SK-N-MC (cell line): ENCODE measurements at regions not wholly inside any gene's neighbourhood (a gene's known extent, or its start where the extent isn't known, plus 50 kb on each side); places are given as distances from the start of the nearest gene placed in this dataset.
"Not testable (repeated sequence)": the region's sequence is repeated elsewhere in the genome, so short reads cannot be mapped to it uniquely, and the experiment has no call there.

Experiments used
- DNase-seq: peaks from one replicate; pipeline ENCODE4 v3.0.0-alpha.2; 2011; ENCODE audit warnings: low read depth, low spot score
- H3K27ac ChIP-seq: fragments of 200-600 bp; sonication (generic); 2 replicates; pipeline ENCODE4 v1.5.1; 2016; ENCODE audit warnings: mixed run types
- H3K36me3 ChIP-seq: fragments of 200-600 bp; sonication (generic); 2 replicates; pipeline ENCODE4 v1.6.1; 2017; ENCODE audit warnings: antibody characterized with exemption, low read length, mixed read lengths; ENCODE audit not compliant: insufficient read depth
- H3K4me3 ChIP-seq: fragments of 200-600 bp; sonication (generic); 2 replicates; pipeline ENCODE4 v1.5.1; 2016
- H3K9ac ChIP-seq: fragments of 200-600 bp; sonication (generic); 2 replicates; pipeline ENCODE4 v1.8.0; 2017; ENCODE audit warnings: mixed run types, mixed read lengths; ENCODE audit not compliant: insufficient read length
- H3K9me3 ChIP-seq: fragments of 200-600 bp; sonication (generic); 2 replicates; pipeline ENCODE4 v1.6.1; 2017; ENCODE audit warnings: low read depth, mild to moderate bottlenecking, antibody characterized with exemption, low read length, moderate library complexity, mixed read lengths
- EZH2 ChIP-seq: fragments of 200-600 bp; sonication (generic); IDR thresholded peaks from one replicate; pipeline ENCODE4 v1.6.1; 2017; ENCODE audit warnings: antibody characterized with exemption
- FOXP2 ChIP-seq: optimal IDR thresholded peaks from 2 replicates; pipeline ENCODE3; 2011; ENCODE audit warnings: mild to moderate bottlenecking, moderate library complexity; ENCODE audit not compliant: insufficient read depth; ENCODE audit errors: extremely low read length, control extremely low read depth
- POLR2AphosphoS5 ChIP-seq: IDR thresholded peaks from 2 replicates; pipeline ENCODE4 v1.6.1; 2012; ENCODE audit warnings: mild to moderate bottlenecking, low read depth, low read length, borderline replicate concordance

GRCh38 chr6:6976193-6976592 lies 131.6 kb upstream of the RREB1 start:
- no peaks in the 10 kb centered on the region for H3K36me3 ChIP-seq
- TF ChIP-seq POLR2AphosphoS5 = no peak
- TF ChIP-seq EZH2 = no peak
- TF ChIP-seq FOXP2 = no peak
- DNase-seq = no peak
- no peak overlapping the region for H3K4me3 ChIP-seq
- H3K9me3 ChIP-seq = no peaks in the 10 kb centered on the region
- no peak overlapping the region for H3K9ac ChIP-seq
- H3K27ac ChIP-seq = no peak overlapping the region

- H3K36me3 ChIP-seq = no peaks in the 10 kb centered on the region
- TF ChIP-seq POLR2AphosphoS5 = no peak
- TF ChIP-seq EZH2 = no peak
- no peak for TF ChIP-seq FOXP2
- no peak for DNase-seq
These were observed 129.0 kb upstream of the RREB1 start for GRCh38 chr6:6978731-6979130.

GRCh38 chr6:6980999-6981597 lies 126.7 kb upstream of the RREB1 start:
- H3K36me3 ChIP-seq = no peaks in the 10 kb centered on the region
- DNase-seq = no peak
- no peak overlapping the region for H3K9ac ChIP-seq
- H3K9me3 ChIP-seq = no peaks in the 10 kb centered on the region
- H3K4me3 ChIP-seq = no peak overlapping the region
- no peak overlapping the region for H3K27ac ChIP-seq
- TF ChIP-seq FOXP2 (no peak), EZH2 (no peak), POLR2AphosphoS5 (no peak)

More at GRCh38 chr6:6978731-6979130, 129.0 kb upstream of the RREB1 start:
- H3K9me3 ChIP-seq = no peaks in the 10 kb centered on the region
- H3K9ac ChIP-seq = no peak overlapping the region
- H3K4me3 ChIP-seq = no peak overlapping the region
- no peak overlapping the region for H3K27ac ChIP-seq

GRCh38 chr6:6981681-6982322 lies 126.0 kb upstream of the RREB1 start:
- no peaks in the 10 kb centered on the region for H3K36me3 ChIP-seq
- no peak for DNase-seq
- no peak overlapping the region for H3K27ac ChIP-seq
- H3K4me3 ChIP-seq = no peak overlapping the region
- H3K9me3 ChIP-seq = no peaks in the 10 kb centered on the region
- no peak overlapping the region for H3K9ac ChIP-seq
- TF ChIP-seq POLR2AphosphoS5 (no peak), EZH2 (no peak), FOXP2 (no peak)

GRCh38 chr6:6982663-6983062 lies 125.1 kb upstream of the RREB1 start:
- Histone ChIP-seq H3K36me3 (no peaks in the 10 kb centered on the region), H3K4me3 (no peak overlapping the region), H3K9me3 (no peaks in the 10 kb centered on the region), H3K9ac (no peak overlapping the region), H3K27ac (no peak overlapping the region)
- TF ChIP-seq EZH2 = no peak
- no peak for TF ChIP-seq POLR2AphosphoS5
- no peak for DNase-seq

- Histone ChIP-seq H3K9me3 (no peaks in the 10 kb centered on the region), H3K9ac (no peak overlapping the region), H3K36me3 (no peaks in the 10 kb centered on the region), H3K4me3 (no peak overlapping the region), H3K27ac (no peak overlapping the region)
- TF ChIP-seq POLR2AphosphoS5 = no peak
- TF ChIP-seq EZH2 = no peak
- TF ChIP-seq FOXP2 = no peak
- no peak for DNase-seq
These were observed 123.0 kb upstream of the RREB1 start for GRCh38 chr6:6984585-6985366.

- Histone ChIP-seq H3K9ac (no peak overlapping the region), H3K9me3 (no peaks in the 10 kb centered on the region), H3K36me3 (no peaks in the 10 kb centered on the region), H3K4me3 (no peak overlapping the region), H3K27ac (no peak overlapping the region)
- no peak for DNase-seq
- TF ChIP-seq EZH2 = no peak
- TF ChIP-seq FOXP2 = no peak
- no peak for TF ChIP-seq POLR2AphosphoS5
These were observed 121.4 kb upstream of the RREB1 start for GRCh38 chr6:6986344-6986743.

- H3K9me3 ChIP-seq = no peaks in the 10 kb centered on the region
- H3K36me3 ChIP-seq = no peaks in the 10 kb centered on the region
- H3K4me3 ChIP-seq = no peak overlapping the region
- no peak overlapping the region for H3K9ac ChIP-seq
- no peak overlapping the region for H3K27ac ChIP-seq
- DNase-seq = no peak
- TF ChIP-seq FOXP2 (no peak), POLR2AphosphoS5 (no peak), EZH2 (no peak)
These were observed 120.0 kb upstream of the RREB1 start for GRCh38 chr6:6987749-6988148.

- H3K9me3 ChIP-seq, DNase-seq, H3K36me3 ChIP-seq, H3K9ac ChIP-seq, H3K4me3 ChIP-seq, H3K27ac ChIP-seq: not testable (repeated sequence)
These were observed 117.7 kb upstream of the RREB1 start for GRCh38 chr6:6990059-6990458.
